UCSD-AML1 (cell line): ENCODE measurements at regions not wholly inside any gene's neighbourhood (a gene's known extent, or its start where the extent isn't known, plus 50 kb on each side); places are given as distances from the start of the nearest gene placed in this dataset.

ENCODE experiments used
- DNase-seq: peaks from one replicate; lab custom pipeline; 2025; ENCODE audit not compliant: unreplicated experiment; lab: John Stamatoyannopoulos, UW

GRCh38 chr6:81694855-81695254 lies 57.6 kb downstream of the TENT5A start:
- DNase-seq = no peak

DNA sequence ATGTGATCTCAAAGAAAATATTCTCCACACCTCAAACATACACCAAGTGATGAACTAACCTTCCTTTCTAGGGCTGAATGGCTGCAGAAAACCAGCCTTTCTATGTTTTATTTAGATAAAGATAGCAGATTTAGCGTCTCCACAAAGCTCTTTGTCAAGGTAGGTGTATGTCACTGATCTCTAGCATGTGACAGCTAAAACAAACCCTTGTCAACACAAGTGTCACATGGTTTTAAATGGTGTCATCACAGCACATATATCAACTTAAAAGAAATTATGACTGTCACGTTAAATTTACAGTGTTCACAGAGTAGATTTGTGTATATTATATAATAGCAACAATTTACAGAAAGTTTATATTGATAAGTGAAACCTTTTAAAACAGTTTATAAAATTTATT lies 58.3 kb downstream of the TENT5A start:
- DNase-seq = no peak

- DNase-seq = no peak
These were observed 59.2 kb downstream of the TENT5A start for GRCh38 chr6:81693266-81693665.

DNA sequence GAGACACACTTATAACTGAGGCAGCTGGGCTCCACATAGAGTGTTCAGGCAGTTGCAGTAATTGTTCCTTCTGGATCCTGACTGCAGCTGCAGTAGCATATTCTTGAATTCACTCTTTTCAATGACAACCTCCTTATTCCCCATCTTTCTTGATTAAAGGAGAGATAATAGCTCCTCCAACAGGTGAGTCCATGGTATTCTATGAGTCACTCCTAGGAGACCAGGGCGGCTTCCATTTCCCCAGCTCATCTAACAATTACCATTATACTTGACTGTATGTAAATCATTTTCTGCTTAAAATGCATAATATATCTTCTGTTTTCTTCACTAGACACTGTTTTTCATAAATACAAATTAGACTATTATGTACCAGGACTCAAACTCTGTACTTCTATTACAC lies 62.4 kb downstream of the TENT5A start:
- DNase-seq = no peak

DNA sequence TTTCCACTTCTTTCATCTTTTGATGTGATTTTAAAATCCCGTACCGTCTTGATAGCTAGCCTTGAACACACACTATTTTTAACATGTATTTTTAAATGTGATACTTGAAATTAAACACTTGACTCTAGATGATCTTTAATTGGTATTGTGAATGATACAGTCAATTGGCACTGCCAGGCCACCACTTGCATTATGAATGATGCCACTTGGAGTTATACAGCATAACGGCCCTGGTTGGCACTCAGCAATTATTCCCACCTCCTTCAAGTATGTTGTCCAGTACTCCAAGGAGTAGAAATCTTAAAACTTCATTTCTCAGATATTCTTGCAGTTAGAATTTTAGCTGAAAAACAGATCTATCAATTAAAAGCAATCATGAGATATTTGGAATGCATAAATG lies 62.9 kb downstream of the TENT5A start:
- DNase-seq = no peak

DNA sequence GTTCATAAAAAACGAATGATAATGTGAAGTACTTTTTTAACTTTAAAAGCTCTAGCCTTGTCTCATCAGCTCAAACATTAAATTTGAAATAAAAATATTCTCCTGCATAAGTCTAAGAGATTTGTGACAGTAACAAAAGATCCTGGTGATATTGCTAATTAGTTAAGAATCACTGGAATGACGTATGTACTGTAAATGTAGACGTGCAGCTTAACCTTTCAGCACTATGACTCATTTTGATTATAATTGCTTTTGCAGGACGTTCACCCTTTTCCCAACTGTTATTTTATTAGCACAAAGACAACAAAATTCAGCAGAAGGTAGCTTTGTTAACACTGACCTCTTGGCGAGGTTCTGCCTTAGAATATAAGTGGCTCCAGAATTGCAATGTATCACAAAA lies 68.6 kb downstream of the TENT5A start:
- DNase-seq = no peak

GRCh38 chr6:81682858-81683620 lies 69.4 kb downstream of the TENT5A start:
- DNase-seq = no peak

- no peak for DNase-seq
These were observed 70.2 kb downstream of the TENT5A start for GRCh38 chr6:81682235-81682795.

- no peak for DNase-seq
These were observed 83.0 kb downstream of the TENT5A start for GRCh38 chr6:81669445-81669844.

DNA sequence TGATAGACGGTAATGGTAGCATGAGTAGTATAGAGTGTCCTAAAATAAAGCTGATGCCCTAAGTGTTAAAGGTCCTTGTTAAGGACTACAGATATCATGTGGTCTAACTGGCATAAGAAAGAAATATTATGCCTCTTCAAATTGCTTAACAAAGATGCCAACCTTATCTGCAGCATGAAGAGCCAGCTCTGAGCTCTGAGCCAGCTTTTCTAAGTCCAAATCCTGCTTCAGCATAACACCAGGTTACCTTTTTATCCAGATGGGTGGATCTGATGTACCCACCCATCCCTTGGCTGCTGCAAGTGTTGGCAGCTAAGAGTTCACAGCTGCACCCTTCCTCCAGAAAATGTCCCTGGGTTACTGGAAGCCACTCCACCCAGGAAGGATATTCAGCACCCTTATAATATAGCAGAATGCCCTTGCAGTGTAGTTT lies 83.8 kb downstream of the TENT5A start:
- no peak for DNase-seq

- DNase-seq = no peak
These were observed 86.0 kb downstream of the TENT5A start for GRCh38 chr6:81666481-81666880.

- no peak for DNase-seq
These were observed 96.2 kb downstream of the TENT5A start for GRCh38 chr6:81656231-81656630.

GRCh38 chr6:81655696-81656095 lies 96.8 kb downstream of the TENT5A start:
- DNase-seq = no peak

GRCh38 chr6:81648502-81648901 lies 104.0 kb downstream of the TENT5A start:
- no peak for DNase-seq

DNA sequence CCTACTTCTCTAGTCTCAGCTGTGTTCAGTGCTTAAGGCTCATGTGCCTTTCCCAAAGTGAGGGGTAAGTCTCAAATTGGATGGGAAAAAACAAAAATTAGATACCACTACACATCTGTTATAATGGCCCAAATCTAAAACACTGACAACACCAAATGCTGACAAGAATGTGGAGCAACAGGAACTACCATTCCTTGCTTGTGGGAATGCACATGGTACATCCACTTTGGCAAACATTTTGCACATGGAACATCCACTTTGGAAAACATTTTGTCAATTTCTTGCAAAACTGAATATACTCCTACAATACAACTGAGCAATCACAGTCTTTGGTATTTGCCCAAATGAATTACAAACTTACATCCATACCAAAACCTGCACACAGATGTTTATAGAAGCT lies 109.3 kb downstream of the TENT5A start:
- DNase-seq = no peak

GRCh38 chr6:81640891-81641290 lies 111.6 kb downstream of the TENT5A start:
- no peak for DNase-seq

DNA sequence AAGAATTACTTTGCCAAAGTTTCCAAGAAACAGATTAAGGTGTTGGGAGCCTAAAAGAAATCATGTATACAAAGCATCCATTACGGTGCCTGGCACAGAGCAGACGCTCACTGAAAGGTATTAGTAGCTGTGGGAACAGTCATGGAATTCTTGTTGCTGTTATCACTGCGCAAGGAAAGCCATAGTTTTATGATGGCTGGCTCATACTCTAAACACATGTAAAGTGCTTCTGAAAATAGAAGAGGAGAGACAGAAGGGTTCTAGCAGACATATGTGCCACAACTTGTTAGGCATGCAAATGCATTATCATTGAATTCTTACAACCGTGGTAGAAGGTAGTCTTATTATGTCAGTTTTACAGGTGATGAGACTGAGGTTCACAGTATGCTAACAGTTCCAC lies 112.4 kb downstream of the TENT5A start:
- DNase-seq = no peak

DNA sequence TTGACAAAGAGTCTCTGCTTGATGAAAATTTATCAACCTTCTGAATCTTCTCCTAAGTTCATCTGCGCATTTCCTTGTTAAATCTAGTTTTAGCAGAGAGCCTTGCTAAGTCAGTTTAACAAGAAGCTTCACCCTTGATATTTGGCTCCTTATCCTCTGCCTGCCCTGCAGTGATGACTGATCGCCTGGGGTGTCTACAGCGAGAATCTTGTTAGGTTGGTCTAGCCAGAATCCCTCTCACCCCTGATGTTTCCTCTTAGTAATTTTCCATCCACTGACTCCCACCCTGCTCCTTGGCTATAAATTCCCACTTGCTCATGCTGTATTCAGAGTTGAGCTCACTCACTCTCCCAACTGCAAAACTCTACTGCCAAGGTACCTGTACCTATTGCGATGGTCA lies 114.1 kb downstream of the TENT5A start:
- no peak for DNase-seq

DNA sequence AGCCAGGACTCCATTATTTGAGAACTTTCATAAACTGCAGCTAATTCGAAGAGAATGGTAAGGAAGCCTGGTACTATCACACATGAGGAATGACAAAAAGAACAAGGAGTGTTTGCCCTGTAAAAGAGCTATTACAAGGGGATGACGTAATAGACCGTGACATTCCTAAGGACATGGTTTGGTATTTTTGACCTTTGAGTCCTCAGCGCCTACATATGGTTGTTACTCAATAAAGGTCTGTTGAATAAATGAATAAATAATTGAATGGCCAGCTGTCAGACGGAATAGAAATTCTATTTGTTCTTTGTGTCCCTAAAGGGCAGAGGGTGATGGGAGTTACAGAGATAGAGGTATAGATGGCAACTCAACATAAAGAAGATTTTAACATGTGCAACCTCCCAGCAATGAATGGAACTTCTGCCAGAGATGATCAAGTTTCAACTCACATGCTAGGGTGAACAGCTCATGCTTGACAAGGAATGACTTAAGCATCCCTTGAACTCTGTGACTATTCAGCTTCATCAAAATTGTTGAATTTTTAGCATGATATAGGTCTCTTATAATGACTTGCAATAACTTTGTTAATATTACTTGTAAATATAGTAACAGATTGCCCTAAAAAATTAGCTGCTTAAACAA lies 115.4 kb downstream of the TENT5A start:
- no peak for DNase-seq

DNA sequence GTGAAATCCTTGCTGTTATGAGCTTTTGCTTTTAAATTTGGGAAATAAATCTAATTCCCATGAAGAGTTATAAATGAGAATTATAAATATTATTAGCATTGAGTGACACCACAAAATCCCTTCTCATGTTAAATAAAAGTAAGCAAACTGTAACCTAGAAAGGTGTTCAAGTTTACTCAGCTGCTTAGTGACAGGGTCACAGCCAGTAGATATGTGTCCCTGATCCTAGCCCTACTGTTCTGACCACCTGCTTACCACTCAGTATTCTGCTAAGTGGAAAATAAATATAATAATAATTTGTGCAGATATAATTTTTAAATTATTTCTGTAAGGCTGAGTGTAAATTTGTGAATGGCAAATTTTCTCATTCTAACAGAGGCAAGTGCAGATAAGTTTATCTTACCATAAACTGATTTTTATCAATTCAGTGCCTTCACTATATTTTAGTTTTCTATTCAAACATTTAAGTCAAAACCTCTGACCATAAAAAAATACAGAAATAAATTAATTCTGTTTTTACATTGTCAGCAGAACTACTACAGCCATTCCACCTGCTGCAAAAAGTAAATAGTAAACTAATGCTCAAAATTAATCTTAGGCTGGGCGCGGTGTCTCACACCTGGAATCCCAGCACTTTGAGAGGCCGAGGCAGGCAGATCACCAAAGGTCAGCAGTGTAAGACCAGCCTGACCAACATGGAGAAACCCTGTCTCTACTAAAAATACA lies 118.2 kb downstream of the TENT5A start:
- DNase-seq = no peak

GRCh38 chr6:81633391-81633790 lies 119.1 kb downstream of the TENT5A start:
- DNase-seq = no peak

GRCh38 chr6:81630719-81631118 lies 121.8 kb downstream of the TENT5A start:
- no peak for DNase-seq
